ENCODE measurements at regions not wholly inside any gene's neighbourhood (a gene's known extent, or its start where the extent isn't known, plus 50 kb on each side); places are given as distances from the start of the nearest gene placed in this dataset.
"Not testable (repeated sequence)": the region's sequence is repeated elsewhere in the genome, so short reads cannot be mapped to it uniquely, and the experiment has no call there.

GRCh38 chr21:13937236-13937635 lies 273.5 kb downstream of the LIPI start:
- no peak for TF ChIP-seq EZH2phosphoT487 (IDR thresholded peaks at IDR 0.05; ENCODE audit: borderline replicate concordance, low read length)
- TF ChIP-seq CTCF (IDR thresholded peaks at IDR 0.05; ENCODE audit: low read depth, low read length, poor library complexity, severe bottlenecking) = no peak
- no peaks in the 10 kb centered on the region for H3K9me2 ChIP-seq (replicated peaks; ENCODE audit: control insufficient read depth, low read length)
- H3K4me2 ChIP-seq (ENCODE audit: low read length) = no peak overlapping the region

GRCh38 chr21:13936033-13936937 lies 274.5 kb downstream of the LIPI start:
- not testable (repeated sequence) for H3K79me2 ChIP-seq (ENCODE audit: control insufficient read depth, low read length); H3K36me3 ChIP-seq (ENCODE audit: control insufficient read depth, low read length); H4K20me1 ChIP-seq (ENCODE audit: control insufficient read depth, insufficient read depth, low read depth, low read length); H3K4me3 ChIP-seq (ENCODE audit: low read length); H3K27me3 ChIP-seq (ENCODE audit: control insufficient read depth, low read length); H3K4me1 ChIP-seq (ENCODE audit: control insufficient read depth, low read length); H3K27ac ChIP-seq (ENCODE audit: low read depth, low read length); H3K9me2 ChIP-seq (replicated peaks; ENCODE audit: control insufficient read depth, low read length); H3K9me3 ChIP-seq (ENCODE audit: control insufficient read depth, insufficient read depth, low read length); H3F3A ChIP-seq (ENCODE audit: control insufficient read depth, insufficient read depth); H3K4me2 ChIP-seq (ENCODE audit: low read length)

More at GRCh38 chr21:13937236-13937635, 273.5 kb downstream of the LIPI start:
- Histone ChIP-seq H3K36me3 (ENCODE audit: control insufficient read depth, low read length) (no peaks in the 10 kb centered on the region), H3K27ac (ENCODE audit: low read depth, low read length) (no peak overlapping the region), H3K4me3 (ENCODE audit: low read length) (no peak overlapping the region), H4K20me1 (ENCODE audit: control insufficient read depth, insufficient read depth, low read depth, low read length) (no peaks in the 10 kb centered on the region), H3F3A (ENCODE audit: control insufficient read depth, insufficient read depth) (no peaks in the 10 kb centered on the region), H3K4me1 (ENCODE audit: control insufficient read depth, low read length) (no peaks in the 10 kb centered on the region), H3K27me3 (ENCODE audit: control insufficient read depth, low read length) (no peaks in the 10 kb centered on the region), H3K79me2 (ENCODE audit: control insufficient read depth, low read length) (no peaks in the 10 kb centered on the region), H3K9me3 (ENCODE audit: control insufficient read depth, insufficient read depth, low read length) (no peaks in the 10 kb centered on the region)

- not testable (repeated sequence) for H3K36me3 ChIP-seq (ENCODE audit: control insufficient read depth, low read length); H3K9me2 ChIP-seq (replicated peaks; ENCODE audit: control insufficient read depth, low read length)
These were observed 275.2 kb downstream of the LIPI start for GRCh38 chr21:13935396-13936032.

GRCh38 chr21:13934887-13935342 lies 275.8 kb downstream of the LIPI start:
- not testable (repeated sequence) for H3K36me3 ChIP-seq (ENCODE audit: control insufficient read depth, low read length); H3K4me3 ChIP-seq (ENCODE audit: low read length); H3K4me1 ChIP-seq (ENCODE audit: control insufficient read depth, low read length); H4K20me1 ChIP-seq (ENCODE audit: control insufficient read depth, insufficient read depth, low read depth, low read length); H3K4me2 ChIP-seq (ENCODE audit: low read length); H3K79me2 ChIP-seq (ENCODE audit: control insufficient read depth, low read length); H3K9me2 ChIP-seq (replicated peaks; ENCODE audit: control insufficient read depth, low read length); H3K27ac ChIP-seq (ENCODE audit: low read depth, low read length); H3K27me3 ChIP-seq (ENCODE audit: control insufficient read depth, low read length); H3F3A ChIP-seq (ENCODE audit: control insufficient read depth, insufficient read depth); H3K9me3 ChIP-seq (ENCODE audit: control insufficient read depth, insufficient read depth, low read length)

More at GRCh38 chr21:13935396-13936032, 275.2 kb downstream of the LIPI start:
- H3K9me3 ChIP-seq (ENCODE audit: control insufficient read depth, insufficient read depth, low read length); H4K20me1 ChIP-seq (ENCODE audit: control insufficient read depth, insufficient read depth, low read depth, low read length); H3K27me3 ChIP-seq (ENCODE audit: control insufficient read depth, low read length); H3F3A ChIP-seq (ENCODE audit: control insufficient read depth, insufficient read depth); H3K27ac ChIP-seq (ENCODE audit: low read depth, low read length); H3K4me3 ChIP-seq (ENCODE audit: low read length); H3K79me2 ChIP-seq (ENCODE audit: control insufficient read depth, low read length); H3K4me2 ChIP-seq (ENCODE audit: low read length); H3K4me1 ChIP-seq (ENCODE audit: control insufficient read depth, low read length): not testable (repeated sequence)

- not testable (repeated sequence) for H3K27me3 ChIP-seq (ENCODE audit: control insufficient read depth, low read length); H3K27ac ChIP-seq (ENCODE audit: low read depth, low read length); H3K4me3 ChIP-seq (ENCODE audit: low read length); H3K4me2 ChIP-seq (ENCODE audit: low read length); H4K20me1 ChIP-seq (ENCODE audit: control insufficient read depth, insufficient read depth, low read depth, low read length); H3K79me2 ChIP-seq (ENCODE audit: control insufficient read depth, low read length); H3K4me1 ChIP-seq (ENCODE audit: control insufficient read depth, low read length); H3F3A ChIP-seq (ENCODE audit: control insufficient read depth, insufficient read depth); H3K9me2 ChIP-seq (replicated peaks; ENCODE audit: control insufficient read depth, low read length); H3K36me3 ChIP-seq (ENCODE audit: control insufficient read depth, low read length); H3K9me3 ChIP-seq (ENCODE audit: control insufficient read depth, insufficient read depth, low read length)
These were observed 287.6 kb downstream of the LIPI start for GRCh38 chr21:13923175-13923574.

- H3K4me2 ChIP-seq (ENCODE audit: low read length); H3K4me3 ChIP-seq (ENCODE audit: low read length); H3F3A ChIP-seq (ENCODE audit: control insufficient read depth, insufficient read depth); H3K9me2 ChIP-seq (replicated peaks; ENCODE audit: control insufficient read depth, low read length); H3K27ac ChIP-seq (ENCODE audit: low read depth, low read length); H3K4me1 ChIP-seq (ENCODE audit: control insufficient read depth, low read length); H3K9me3 ChIP-seq (ENCODE audit: control insufficient read depth, insufficient read depth, low read length); H3K27me3 ChIP-seq (ENCODE audit: control insufficient read depth, low read length); H3K79me2 ChIP-seq (ENCODE audit: control insufficient read depth, low read length); H4K20me1 ChIP-seq (ENCODE audit: control insufficient read depth, insufficient read depth, low read depth, low read length); H3K36me3 ChIP-seq (ENCODE audit: control insufficient read depth, low read length): not testable (repeated sequence)
These were observed 289.3 kb downstream of the LIPI start for GRCh38 chr21:13921455-13921854.

- not testable (repeated sequence) for H3K4me3 ChIP-seq (ENCODE audit: low read length); H3K4me1 ChIP-seq (ENCODE audit: control insufficient read depth, low read length); H3F3A ChIP-seq (ENCODE audit: control insufficient read depth, insufficient read depth)
These were observed 297.8 kb downstream of the POTED start for GRCh38 chr21:13907385-13907784.

More at GRCh38 chr21:13907385-13907784, 297.8 kb downstream of the POTED start:
- H3K9me2 ChIP-seq (replicated peaks; ENCODE audit: control insufficient read depth, low read length); H3K79me2 ChIP-seq (ENCODE audit: control insufficient read depth, low read length); H3K27me3 ChIP-seq (ENCODE audit: control insufficient read depth, low read length); H3K36me3 ChIP-seq (ENCODE audit: control insufficient read depth, low read length); H3K9me3 ChIP-seq (ENCODE audit: control insufficient read depth, insufficient read depth, low read length); H3K4me2 ChIP-seq (ENCODE audit: low read length); H4K20me1 ChIP-seq (ENCODE audit: control insufficient read depth, insufficient read depth, low read depth, low read length); H3K27ac ChIP-seq (ENCODE audit: low read depth, low read length): not testable (repeated sequence)
